Common myeloid progenitor, CD34-positive (primary cell): ENCODE measurements at regions not wholly inside any gene's neighbourhood (a gene's known extent, or its start where the extent isn't known, plus 50 kb on each side); places are given as distances from the start of the nearest gene placed in this dataset.
A peak's percentile ranks its signal among the peaks of the same experiment; 100 is the strongest.

ENCODE experiments used
- CTCF ChIA-PET: fragments of 350-600 bp; sonication (Branson Sonifier 250); formaldehyde crosslinking; loops from one replicate; lab custom pipeline; 2021; ENCODE audit warnings: antibody characterized with exemption; lab: Charles Lee
- POLR2A ChIA-PET: fragments of 350-600 bp; sonication (Branson Sonifier 250); formaldehyde crosslinking; loops from one replicate; lab custom pipeline; 2021; ENCODE audit warnings: antibody characterized with exemption; lab: Charles Lee
- DNase-seq, 3 donors: peaks; one replicate each; pipeline versions ENCODE4 v3.0.0 to v3.0.0-alpha.2; 2013
- H3K27ac ChIP-seq, 2 experiments: 1 replicate in 1 of 2; 2 replicates in 1 of 2; pipeline ENCODE4 v1.7.0; 2013; ENCODE audit warnings: inconsistent platforms in 2 of 2, low read length in 2 of 2, mild to moderate bottlenecking in 2 of 2, low read depth in 1 of 2, moderate library complexity in 1 of 2; ENCODE audit not compliant: severe bottlenecking in 2 of 2, insufficient read depth in 1 of 2, poor library complexity in 1 of 2
- H3K27me3 ChIP-seq, 5 experiments: replicated peaks in 2 of 5; 1 replicate in 3 of 5; 2 replicates in 2 of 5; pipeline versions ENCODE4 v1.6.1 to v1.7.0; 2013; ENCODE audit warnings: low read length in 4 of 5, mild to moderate bottlenecking in 2 of 5, moderate library complexity in 2 of 5, inconsistent platforms in 1 of 5; ENCODE audit not compliant: insufficient read depth in 5 of 5, control insufficient read depth in 4 of 5
- H3K36me3 ChIP-seq, 4 experiments: 1 replicate in 2 of 4; 2 replicates in 2 of 4; pipeline versions ENCODE4 v1.6.1 to v1.7.0; 2013; ENCODE audit warnings: low read length in 3 of 4, control low read depth in 1 of 4, mild to moderate bottlenecking in 1 of 4; ENCODE audit not compliant: control insufficient read depth in 4 of 4, insufficient read depth in 4 of 4
- H3K4me1 ChIP-seq, 4 experiments: 1 replicate in 3 of 4; 2 replicates in 1 of 4; pipeline versions ENCODE4 v1.6.1 to v1.7.1; 2013; ENCODE audit warnings: low read length in 3 of 4, mild to moderate bottlenecking in 3 of 4, control low read depth in 1 of 4, inconsistent platforms in 1 of 4, moderate library complexity in 1 of 4; ENCODE audit not compliant: control insufficient read depth in 4 of 4, insufficient read depth in 4 of 4; ENCODE audit errors: control extremely low read depth in 1 of 4
- H3K4me3 ChIP-seq, 7 experiments: 1 replicate in 4 of 7; 2 replicates in 3 of 7; pipeline versions ENCODE4 v1.5.1 to v1.7.0; 2013; ENCODE audit warnings: mild to moderate bottlenecking in 7 of 7, low read length in 6 of 7, moderate library complexity in 6 of 7, inconsistent platforms in 2 of 7, low read depth in 2 of 7, control low read depth in 1 of 7; ENCODE audit not compliant: insufficient read depth in 4 of 7, control insufficient read depth in 1 of 7; ENCODE audit errors: extremely low read depth in 1 of 7
- H3K9me3 ChIP-seq, 5 experiments: 1 replicate in 4 of 5; 2 replicates in 1 of 5; pipeline versions ENCODE4 v1.6.1 to v1.7.1; 2013; ENCODE audit warnings: low read length in 4 of 5, mild to moderate bottlenecking in 2 of 5, inconsistent platforms in 1 of 5, low read depth in 1 of 5, moderate library complexity in 1 of 5; ENCODE audit not compliant: control insufficient read depth in 4 of 5, insufficient read depth in 2 of 5; ENCODE audit errors: control extremely low read depth in 1 of 5
- WGBS: methylation state at CpG from one replicate; pipeline ENCODE4 v1.1.5; 2013; ENCODE audit not compliant: insufficient coverage; 5-methylcytosine and 5-hydroxymethylcytosine counted together

- CTCF ChIA-PET, result interaction anchor here (1.1 kb wide), 1 partner anchor 33 kb away, joined by 3 read pairs; no protein-coding TSS in a partner anchor
- no peaks in the 10 kb centered on the region for H3K27me3 ChIP-seq
- no peak for DNase-seq
- H3K36me3 ChIP-seq, result no peaks in the 10 kb centered on the region
- no peaks in the 10 kb centered on the region for H3K4me1 ChIP-seq
- H3K9me3 ChIP-seq, result no peaks in the 10 kb centered on the region
- POLR2A ChIA-PET, result no interaction called here
- no peak overlapping the region for H3K27ac ChIP-seq
- no peak overlapping the region for H3K4me3 ChIP-seq
- no CpG with 5 or more reads among the region's 2 CpGs for WGBS
Measured at GRCh38 chr3:21936207-21936606, 185.2 kb upstream of the ZNF385D start.

GRCh38 chr3:21938267-21938681, 187.3 kb upstream of the ZNF385D start:
- POLR2A ChIA-PET, result no interaction called here
- H3K27ac ChIP-seq, result no peak overlapping the region
- 97% methylated on average over 5 of the region's 5 CpGs for WGBS
- H3K27me3 ChIP-seq, result no peaks in the 10 kb centered on the region
- H3K36me3 ChIP-seq, result no peaks in the 10 kb centered on the region
- CTCF ChIA-PET, result no interaction called here
- H3K4me1 ChIP-seq, result no peaks in the 10 kb centered on the region
- H3K4me3 ChIP-seq, result no peak overlapping the region
- no peak for DNase-seq
- no peaks in the 10 kb centered on the region for H3K9me3 ChIP-seq

- peak in 1 of 3 donors; percentile 7 for DNase-seq
- 100% methylated on average over 5 of the region's 6 CpGs for WGBS
- CTCF ChIA-PET, result no interaction called here
- H3K27me3 ChIP-seq, result no peaks in the 10 kb centered on the region
- H3K36me3 ChIP-seq, result no peaks in the 10 kb centered on the region
- H3K27ac ChIP-seq, result no peak overlapping the region
- no peaks in the 10 kb centered on the region for H3K4me1 ChIP-seq
- POLR2A ChIA-PET, result no interaction called here
- H3K4me3 ChIP-seq, result no peak overlapping the region
- H3K9me3 ChIP-seq, result no peaks in the 10 kb centered on the region
Measured at GRCh38 chr3:21942328-21942727, 191.3 kb upstream of the ZNF385D start.

DNA sequence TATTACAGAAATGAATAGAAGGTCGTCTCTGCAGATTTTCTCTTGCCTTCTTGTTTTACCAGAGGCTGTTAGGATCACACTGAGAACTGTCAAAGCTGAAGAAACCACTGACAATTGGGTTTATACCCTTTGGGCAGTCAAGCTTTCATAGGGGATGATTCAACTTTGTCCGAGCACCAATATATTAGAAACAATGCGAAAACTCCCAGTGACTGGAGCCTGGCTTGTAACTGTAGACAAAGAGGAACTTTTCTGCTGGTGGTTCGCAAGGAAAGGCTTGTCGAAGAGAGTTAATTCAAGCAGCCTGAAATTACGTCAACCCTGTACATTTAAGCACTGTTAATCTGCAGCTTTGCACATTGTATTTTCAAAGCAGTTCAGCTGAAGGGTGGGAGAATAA, 193.2 kb upstream of the ZNF385D start:
- Histone ChIP-seq H3K36me3 (no peaks in the 10 kb centered on the region), H3K9me3 (no peaks in the 10 kb centered on the region), H3K4me3 (no peak overlapping the region), H3K27me3 (no peaks in the 10 kb centered on the region), H3K4me1 (no peaks in the 10 kb centered on the region), H3K27ac (no peak overlapping the region)
- no peak for DNase-seq
- ChIA-PET POLR2A (no interaction called here), CTCF (no interaction called here)
- 100% methylated on average over 2 of the region's 6 CpGs for WGBS

- POLR2A ChIA-PET, result no interaction called here
- no peak overlapping the region for H3K27ac ChIP-seq
- H3K4me1 ChIP-seq, result no peaks in the 10 kb centered on the region
- no peaks in the 10 kb centered on the region for H3K36me3 ChIP-seq
- no peak overlapping the region for H3K4me3 ChIP-seq
- peaks cover 0 to 1% (median 0%) of the 10 kb centered on the region in 5 experiments for H3K9me3 ChIP-seq
- H3K27me3 ChIP-seq, result no peaks in the 10 kb centered on the region
- CTCF ChIA-PET, result no interaction called here
- 100% methylated on average over 2 of the region's 3 CpGs for WGBS
- no peak for DNase-seq
Measured at GRCh38 chr3:21952856-21953255, 201.8 kb upstream of the ZNF385D start.

- Histone ChIP-seq H3K4me3 (no peak overlapping the region), H3K4me1 (no peaks in the 10 kb centered on the region), H3K27me3 (no peaks in the 10 kb centered on the region), H3K27ac (no peak overlapping the region), H3K36me3 (no peaks in the 10 kb centered on the region), H3K9me3 (peaks cover 0 to 1% (median 0%) of the 10 kb centered on the region in 5 experiments)
- no peak for DNase-seq
- POLR2A ChIA-PET, result no interaction called here
- CTCF ChIA-PET, result no interaction called here
- 100% methylated on average over 1 of the region's 2 CpGs for WGBS
Measured at GRCh38 chr3:21954709-21955108, 203.7 kb upstream of the ZNF385D start.

- POLR2A ChIA-PET, result no interaction called here
- H3K9me3 ChIP-seq, result peaks cover 0 to 1% (median 0%) of the 10 kb centered on the region in 5 experiments
- H3K36me3 ChIP-seq, result no peaks in the 10 kb centered on the region
- no peak overlapping the region for H3K4me3 ChIP-seq
- WGBS, result no CpG with 5 or more reads among the region's 2 CpGs
- H3K4me1 ChIP-seq, result no peaks in the 10 kb centered on the region
- no peak for DNase-seq
- H3K27ac ChIP-seq, result no peak overlapping the region
- no peaks in the 10 kb centered on the region for H3K27me3 ChIP-seq
- CTCF ChIA-PET, result interaction anchor here (1.4 kb wide), 1 partner anchor 14 kb away, joined by 4 read pairs; no protein-coding TSS in a partner anchor
Measured at GRCh38 chr3:21955406-21955805, 204.4 kb upstream of the ZNF385D start.
